ENCODE measurements at regions not wholly inside any gene's neighbourhood (a gene's known extent, or its start where the extent isn't known, plus 50 kb on each side); places are given as distances from the start of the nearest gene placed in this dataset.
"Not testable (repeated sequence)": the region's sequence is repeated elsewhere in the genome, so short reads cannot be mapped to it uniquely, and the experiment has no call there.

DNA sequence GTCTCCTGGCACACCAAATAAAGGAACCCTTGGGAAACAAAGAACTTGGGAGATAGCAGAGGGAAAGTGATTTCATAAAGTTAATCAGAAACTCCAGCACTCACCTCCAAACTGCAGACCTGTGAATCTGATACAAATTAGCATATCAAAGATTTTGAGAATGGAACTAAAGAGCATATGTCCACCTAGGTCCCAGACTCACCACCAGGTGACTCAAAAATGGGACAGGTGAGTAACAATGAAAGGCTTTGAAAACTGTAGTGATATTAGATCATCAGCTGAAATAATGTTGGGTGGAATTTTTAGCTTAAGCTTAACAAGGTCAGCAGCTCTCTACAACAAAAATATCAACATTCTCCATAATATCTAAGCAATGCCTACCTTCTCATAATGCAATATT is 214.8 kb downstream of the RERGL start:
- Histone ChIP-seq H3K4me3 (no peak overlapping the region), H3K9me3 (replicated peaks) (peaks cover 31% of the 10 kb centered on the region), H3K4me1 (no peaks in the 10 kb centered on the region), H3K36me3 (no peaks in the 10 kb centered on the region), H3K27ac (replicated peaks) (no peak overlapping the region), H3K27me3 (ENCODE audit: low read depth) (no peaks in the 10 kb centered on the region)
- TF ChIP-seq, protein P1, sequence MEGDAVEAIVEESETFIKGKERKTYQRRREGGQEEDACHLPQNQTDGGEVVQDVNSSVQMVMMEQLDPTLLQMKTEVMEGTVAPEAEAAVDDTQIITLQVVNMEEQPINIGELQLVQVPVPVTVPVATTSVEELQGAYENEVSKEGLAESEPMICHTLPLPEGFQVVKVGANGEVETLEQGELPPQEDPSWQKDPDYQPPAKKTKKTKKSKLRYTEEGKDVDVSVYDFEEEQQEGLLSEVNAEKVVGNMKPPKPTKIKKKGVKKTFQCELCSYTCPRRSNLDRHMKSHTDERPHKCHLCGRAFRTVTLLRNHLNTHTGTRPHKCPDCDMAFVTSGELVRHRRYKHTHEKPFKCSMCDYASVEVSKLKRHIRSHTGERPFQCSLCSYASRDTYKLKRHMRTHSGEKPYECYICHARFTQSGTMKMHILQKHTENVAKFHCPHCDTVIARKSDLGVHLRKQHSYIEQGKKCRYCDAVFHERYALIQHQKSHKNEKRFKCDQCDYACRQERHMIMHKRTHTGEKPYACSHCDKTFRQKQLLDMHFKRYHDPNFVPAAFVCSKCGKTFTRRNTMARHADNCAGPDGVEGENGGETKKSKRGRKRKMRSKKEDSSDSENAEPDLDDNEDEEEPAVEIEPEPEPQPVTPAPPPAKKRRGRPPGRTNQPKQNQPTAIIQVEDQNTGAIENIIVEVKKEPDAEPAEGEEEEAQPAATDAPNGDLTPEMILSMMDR (IDR thresholded peaks at IDR 0.05; ENCODE audit: borderline replicate concordance): no peak
- DNase-seq: no peak
- intact Hi-C loops (cut with micrococcal nuclease): no loop called here

DNA sequence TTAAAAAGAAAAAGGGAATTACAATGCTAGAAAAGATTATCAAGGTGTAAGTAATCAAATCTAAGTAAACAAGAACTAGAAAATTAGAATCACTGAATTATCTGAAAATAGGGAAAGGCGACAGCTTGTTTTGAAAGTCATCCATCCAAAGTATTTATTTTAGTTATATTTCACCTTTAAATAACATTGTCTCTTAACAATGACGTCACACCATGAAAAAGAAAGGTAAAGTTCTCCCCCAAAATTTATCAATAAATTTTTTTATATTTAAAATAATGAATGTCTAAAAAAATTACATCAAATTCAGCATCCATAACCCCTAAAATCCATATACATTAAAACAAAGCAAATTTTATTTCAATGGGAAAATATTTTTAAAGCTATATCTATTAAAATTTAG is 223.2 kb downstream of the RERGL start:
- TF ChIP-seq, protein P1 (IDR thresholded peaks at IDR 0.05; ENCODE audit: borderline replicate concordance): no peak
- Histone ChIP-seq H3K4me3 (no peak overlapping the region), H3K27ac (replicated peaks) (no peak overlapping the region), H3K4me1 (no peaks in the 10 kb centered on the region), H3K27me3 (ENCODE audit: low read depth) (no peaks in the 10 kb centered on the region), H3K36me3 (no peaks in the 10 kb centered on the region), H3K9me3 (replicated peaks) (peaks cover 51% of the 10 kb centered on the region)
- intact Hi-C loops (cut with micrococcal nuclease): no loop called here
- no peak for DNase-seq

DNA sequence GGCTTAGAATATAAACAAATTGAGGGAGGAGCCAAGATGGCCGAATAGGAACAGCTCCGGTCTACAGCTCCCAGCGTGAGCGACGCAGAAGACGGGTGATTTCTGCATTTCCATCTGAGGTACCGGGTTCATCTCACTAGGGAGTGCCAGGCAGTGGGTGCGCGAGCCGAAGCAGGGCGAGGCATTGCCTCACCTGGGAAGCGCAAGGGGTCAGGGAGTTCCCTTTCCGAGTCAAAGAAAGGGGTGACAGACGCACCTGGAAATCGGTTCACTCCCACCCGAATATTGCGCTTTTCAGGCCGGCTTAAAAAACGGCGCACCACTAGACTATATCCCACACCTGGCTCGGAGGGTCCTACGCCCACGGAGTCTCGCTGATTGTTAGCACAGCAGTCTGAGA is 234.4 kb downstream of the RERGL start:
- H3K36me3 ChIP-seq; H3K4me1 ChIP-seq; DNase-seq; H3K4me3 ChIP-seq; intact Hi-C loops (cut with micrococcal nuclease); H3K27me3 ChIP-seq (ENCODE audit: low read depth); H3K27ac ChIP-seq (replicated peaks): not testable (repeated sequence)
- peaks cover 12% of the 10 kb centered on the region for H3K9me3 ChIP-seq (replicated peaks)

DNA sequence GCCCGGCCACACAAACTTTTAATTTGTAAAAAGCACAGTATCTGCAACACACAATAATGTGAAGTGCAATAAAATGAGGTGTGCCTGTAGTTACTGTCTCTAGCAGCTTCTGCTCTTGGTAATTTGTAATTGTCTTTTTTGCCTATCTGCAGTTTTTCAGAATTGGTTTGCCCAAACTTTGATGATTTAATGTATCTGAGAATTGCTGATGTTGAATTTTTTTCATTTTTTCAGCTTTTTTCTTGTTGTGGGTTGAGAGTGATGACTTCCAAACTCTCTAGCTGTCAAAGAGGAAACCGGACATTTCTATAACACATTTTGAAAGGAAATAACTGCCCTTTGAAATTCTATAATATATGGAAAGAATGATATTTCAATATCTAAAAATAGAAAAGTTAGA is 236.9 kb downstream of the RERGL start:
- Histone ChIP-seq H3K36me3 (no peaks in the 10 kb centered on the region), H3K27ac (replicated peaks) (no peak overlapping the region), H3K4me3 (no peak overlapping the region), H3K4me1 (no peaks in the 10 kb centered on the region), H3K9me3 (replicated peaks) (peaks cover 15% of the 10 kb centered on the region), H3K27me3 (ENCODE audit: low read depth) (no peaks in the 10 kb centered on the region)
- TF ChIP-seq, protein P1 (IDR thresholded peaks at IDR 0.05; ENCODE audit: borderline replicate concordance): no peak
- DNase-seq: no peak
- intact Hi-C loops (cut with micrococcal nuclease): loop anchor here (5.0 kb wide), 1 partner anchor 86 kb away; no protein-coding TSS in a partner anchor

DNA sequence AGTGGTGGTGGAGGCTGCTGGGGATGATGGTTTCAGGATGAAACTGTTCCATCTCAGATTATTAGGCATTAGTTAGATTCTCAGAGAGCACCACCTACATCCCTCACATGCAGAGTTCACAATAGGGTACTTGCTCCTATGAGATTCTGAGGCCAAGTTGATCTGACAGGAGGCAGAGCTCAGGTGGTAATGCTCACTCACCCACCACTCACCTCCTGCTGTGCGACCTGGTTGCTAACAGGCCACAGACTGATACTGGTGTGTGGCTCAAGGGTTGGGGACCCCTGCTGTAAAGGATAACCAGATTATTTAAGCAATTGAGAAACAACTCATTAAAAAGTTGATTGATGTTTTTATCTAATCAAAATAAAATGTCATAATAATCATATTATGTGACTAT is 248.5 kb downstream of the RERGL start:
- Histone ChIP-seq H3K27ac (replicated peaks) (no peak overlapping the region), H3K4me3 (no peak overlapping the region), H3K4me1 (no peaks in the 10 kb centered on the region), H3K27me3 (ENCODE audit: low read depth) (no peaks in the 10 kb centered on the region), H3K36me3 (no peaks in the 10 kb centered on the region), H3K9me3 (replicated peaks) (peaks cover 11% of the 10 kb centered on the region)
- TF ChIP-seq, protein P1 (IDR thresholded peaks at IDR 0.05; ENCODE audit: borderline replicate concordance): no peak
- intact Hi-C loops (cut with micrococcal nuclease): no loop called here
- no peak for DNase-seq

DNA sequence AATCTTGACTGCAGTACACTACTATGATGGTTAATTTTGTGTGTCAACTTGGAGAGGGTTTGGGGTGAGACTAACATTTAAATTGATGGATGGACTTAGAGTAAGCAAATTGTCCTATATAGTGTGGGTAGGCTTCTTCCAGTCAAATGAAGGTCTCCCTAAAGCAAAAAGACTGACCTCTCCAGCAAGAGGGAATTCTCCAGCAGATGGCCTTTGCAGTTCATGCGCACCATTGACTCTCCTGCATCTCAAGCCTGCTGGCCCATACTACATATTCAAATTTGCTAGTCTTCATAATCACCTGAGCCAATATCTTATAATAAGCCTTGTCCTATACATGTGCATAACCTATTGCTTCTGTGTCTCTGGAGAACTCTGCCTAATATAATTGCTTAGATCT is 260.2 kb downstream of the RERGL start:
- Histone ChIP-seq H3K27ac (replicated peaks) (no peak overlapping the region), H3K36me3 (no peaks in the 10 kb centered on the region), H3K27me3 (ENCODE audit: low read depth) (no peaks in the 10 kb centered on the region), H3K4me1 (no peaks in the 10 kb centered on the region), H3K4me3 (no peak overlapping the region), H3K9me3 (replicated peaks) (peaks cover 21% of the 10 kb centered on the region)
- no peak for DNase-seq
- intact Hi-C loops (cut with micrococcal nuclease): no loop called here
- TF ChIP-seq, protein P1 (IDR thresholded peaks at IDR 0.05; ENCODE audit: borderline replicate concordance): no peak
